K562 (cell line): ENCODE measurements at regions not wholly inside any gene's neighbourhood (a gene's known extent, or its start where the extent isn't known, plus 50 kb on each side); places are given as distances from the start of the nearest gene placed in this dataset.

Experiments used
- ATAC-seq: fragments of 200-7000 bp; cut with Tn5 transposase; 3 replicates; pipeline ENCODE4 v1.9.1; 2020; ENCODE audit warnings: moderate library complexity
- BruUV-seq: library from RNA; stranded (reverse); fragments of 400-500 nt; replicated peaks from 2 replicates; lab custom pipeline; 2021; lab: Mats Ljungman, UMichigan
- CTCF ChIA-PET: fragments of 300-600 bp; formaldehyde crosslinking; extraction: SDS; loops from one replicate; lab custom pipeline; 2021; ENCODE audit warnings: low intra/inter-chr PET ratio; lab: Yijun Ruan, JAX
- POLR2A ChIA-PET: fragments of 300-600, 350-650 bp; sonication (Branson Sonifier 250); formaldehyde crosslinking; extraction: SDS; loops from one replicate; lab custom pipeline; 2021; ENCODE audit warnings: antibody characterized with exemption, inconsistent platforms; lab: Yijun Ruan, JAX
- DNase-seq, 4 experiments: peaks; one replicate each; pipeline versions ENCODE4 v3.0.0 to v3.0.0-alpha.2; 2011 to 2018; ENCODE audit warnings: low spot score in 3 of 4, mixed read lengths in 3 of 4; ENCODE audit errors: extremely low read depth in 1 of 4
- FAIRE-seq: peaks from 2 replicates; lab custom pipeline; 2011; peaks lifted over from hg19 to GRCh38; lab: Jason Lieb, UNC
- H2AFZ ChIP-seq: 2 replicates; pipeline ENCODE4 v1.6.0; 2011; ENCODE audit warnings: low read depth, low read length, control low read depth, inconsistent platforms
- H3K27ac ChIP-seq: fragments of 200-600 bp; 3 replicates; pipeline ENCODE4 v1.8.0; 2011; ENCODE audit warnings: low read depth, mild to moderate bottlenecking, control low read depth, inconsistent platforms, low read length, moderate library complexity, mixed read lengths; ENCODE audit errors: extremely low read depth
- H3K27me3 ChIP-seq, 2 experiments: fragments of 300-600 bp in 1 of 2; 2 replicates in 1 of 2; 3 replicates in 1 of 2; pipeline versions ENCODE4 v1.6.0 to v1.8.0; 2011; ENCODE audit warnings: inconsistent platforms in 2 of 2, low read length in 2 of 2, mild to moderate bottlenecking in 1 of 2, mixed read lengths in 1 of 2, moderate library complexity in 1 of 2; ENCODE audit not compliant: control insufficient read depth in 2 of 2, insufficient read depth in 2 of 2
- H3K36me3 ChIP-seq: fragments of 300-600 bp; 3 replicates; pipeline ENCODE4 v1.8.0; 2011; ENCODE audit warnings: mild to moderate bottlenecking, low read length, inconsistent platforms; ENCODE audit not compliant: control insufficient read depth, insufficient read depth
- H3K4me1 ChIP-seq, 2 experiments: fragments of 200-600 bp in 1 of 2; replicated peaks in 1 of 2; 2 replicates in 1 of 2; 3 replicates in 1 of 2; pipeline versions ENCODE4 v1.5.1 to v1.8.0; 2011; ENCODE audit warnings: inconsistent platforms in 2 of 2, low read length in 2 of 2, mild to moderate bottlenecking in 1 of 2, mixed read lengths in 1 of 2, moderate library complexity in 1 of 2; ENCODE audit not compliant: control insufficient read depth in 2 of 2, insufficient read depth in 2 of 2
- H3K4me2 ChIP-seq: 2 replicates; pipeline ENCODE4 v1.6.1; 2011; ENCODE audit warnings: low read length, control low read depth, inconsistent platforms, mixed read lengths; ENCODE audit not compliant: insufficient read depth
- H3K4me3 ChIP-seq: fragments of 200-600 bp; sonication (generic), shearing (Covaris generic); 2 replicates; pipeline ENCODE4 v1.5.1; 2016; ENCODE audit warnings: control low read depth, inconsistent platforms
- H3K79me2 ChIP-seq: fragments of 200-600 bp; 3 replicates; pipeline ENCODE4 v1.8.0; 2011; ENCODE audit warnings: low read length, inconsistent platforms; ENCODE audit not compliant: control insufficient read depth, insufficient read depth
- H3K9ac ChIP-seq, 2 experiments: 2 replicates each; pipeline versions ENCODE4 v1.6.0 to v1.6.1; 2011; ENCODE audit warnings: low read depth in 2 of 2, low read length in 2 of 2, control low read depth in 1 of 2, inconsistent platforms in 1 of 2, mild to moderate bottlenecking in 1 of 2, mixed read lengths in 1 of 2; ENCODE audit not compliant: insufficient read depth in 1 of 2
- H3K9me1 ChIP-seq: one replicate; pipeline ENCODE4 v1.6.0; 2011; ENCODE audit warnings: inconsistent platforms, mild to moderate bottlenecking, low read length, moderate library complexity; ENCODE audit not compliant: control insufficient read depth, insufficient read depth
- H3K9me3 ChIP-seq: replicated peaks from 2 replicates; pipeline ENCODE4 v1.5.1; 2011; ENCODE audit warnings: low read depth, low read length, inconsistent platforms; ENCODE audit not compliant: control insufficient read depth, insufficient read depth
- H4K20me1 ChIP-seq: replicated peaks from 2 replicates; pipeline ENCODE4 v1.6.1; 2011; ENCODE audit warnings: low read length, inconsistent platforms, mixed read lengths; ENCODE audit not compliant: control insufficient read depth, insufficient read depth
- CTCF ChIP-seq, 3 experiments: IDR thresholded peaks in 2 of 3; conservative IDR thresholded peaks in 1 of 3; 2 replicates each; pipeline ENCODE4 v1.5.1; 2011 to 2012; ENCODE audit warnings: low read length in 3 of 3, mild to moderate bottlenecking in 3 of 3, control low read depth in 2 of 3, improper control_type of control experiment in 1 of 3, inconsistent platforms in 1 of 3, low read depth in 1 of 3, mixed read lengths in 1 of 3, moderate library complexity in 1 of 3; ENCODE audit not compliant: insufficient read depth in 2 of 3
- SRSF9 ChIP-seq: fragments of 200-400 bp; formaldehyde crosslinking; IDR thresholded peaks from 2 replicates; pipeline ENCODE4 v1.6.1; 2017; ENCODE audit warnings: low read depth, low read length, borderline replicate concordance
- WGBS: fragments of 100-300 bp; shearing (Covaris generic); methylation state at CpG from one replicate; pipeline ENCODE4 v1.1.6; 2016; ENCODE audit warnings: low coverage, mixed read lengths; ENCODE audit not compliant: insufficient coverage; ENCODE audit errors: missing lambda C conversion rate; 5-methylcytosine and 5-hydroxymethylcytosine counted together
- in situ Hi-C: fragments of 300-500 bp; cut with MboI; formaldehyde crosslinking; loops from 4 replicates; pipeline ENCODE4 v1.15.0; 2018; ENCODE audit warnings: inconsistent platforms, mixed read lengths
- intact Hi-C: fragments of 100-400 bp; cut with micrococcal nuclease; formaldehyde crosslinking; loops from 2 replicates; pipeline ENCODE4 v1.14.2; 2022

DNA sequence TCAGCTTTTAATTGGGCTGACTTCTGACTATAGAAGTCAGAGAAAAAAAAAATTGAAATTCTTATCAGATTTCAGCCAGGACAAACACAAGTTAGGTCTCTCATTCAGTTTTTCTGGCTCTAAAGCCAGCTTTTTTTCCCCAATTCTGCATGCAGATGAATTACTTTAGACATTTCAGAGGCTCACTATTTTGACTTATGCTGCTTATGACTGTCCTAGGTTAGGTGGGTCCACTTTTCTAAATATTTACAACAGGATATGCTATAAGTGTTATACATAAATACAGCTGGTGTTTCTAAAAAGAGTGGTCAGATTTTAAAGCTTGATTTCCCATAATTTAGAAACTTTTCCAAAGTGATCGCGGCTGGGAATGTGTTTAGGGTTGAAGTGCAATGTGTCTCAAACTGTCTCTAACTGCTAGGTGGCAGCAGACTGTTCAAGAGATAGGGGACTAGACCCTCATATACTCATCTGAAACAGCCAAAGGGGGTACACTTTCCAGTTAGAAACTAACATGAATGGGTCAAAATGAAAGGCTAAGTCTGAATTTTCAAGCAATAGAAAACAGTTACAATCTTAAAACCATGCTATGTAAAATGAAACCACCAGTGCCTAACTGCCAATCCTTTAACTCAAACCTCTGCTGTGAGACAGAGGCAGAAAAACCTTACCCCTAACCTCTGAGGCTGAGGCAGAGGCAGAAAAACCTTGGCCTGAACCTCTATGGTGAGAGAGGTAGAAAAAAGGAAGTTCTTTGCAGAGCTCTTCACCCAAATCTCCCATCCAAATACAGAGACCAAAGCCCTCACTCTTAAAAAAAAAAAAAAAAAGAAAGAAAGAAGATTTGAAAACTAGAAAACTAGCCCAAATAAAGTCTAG, 596.0 kb downstream of the NTRK3 start:
- 37% methylated on average over 2 of the region's 2 CpGs for WGBS
- ChIA-PET CTCF (no interaction called here), POLR2A (interaction anchor here (0.5 to 0.6 kb wide), 2 partner anchors 51 to 536 kb away, joined by 3 to 4 read pairs; no protein-coding TSS in a partner anchor)
- Histone ChIP-seq H2AFZ (no peak overlapping the region), H3K9me1 (no peaks in the 10 kb centered on the region), H3K79me2 (no peaks in the 10 kb centered on the region; the same call in 2 of the 3 replicates), H3K4me3 (no peak overlapping the region), H3K27ac (no peak overlapping the region), H4K20me1 (no peaks in the 10 kb centered on the region), H3K9ac (no peak overlapping the region), H3K9me3 (no peaks in the 10 kb centered on the region), H3K27me3 (no peaks in the 10 kb centered on the region), H3K4me2 (no peak overlapping the region), H3K36me3 (peaks cover 11% of the 10 kb centered on the region; the same call in 1 of the 3 replicates), H3K4me1 (peaks cover 0 to 8% of the 10 kb centered on the region in 2 experiments; a peak in 2 of 5 replicates)
- DNase-seq, result no peak
- in situ Hi-C loops, result no loop called here
- ATAC-seq, result peak; percentile 73
- TF ChIP-seq CTCF (IDR thresholded peaks at IDR 0.05 in 2 of 3, conservative IDR thresholded peaks at IDR 0.05 in 1 of 3; ENCODE audit: insufficient read depth in 2 of 3, low read depth in 1 of 3, low read length in 3 of 3), result peak in 2 of 3 experiments; percentile 24 to 28; a peak in 1 of 6 replicates
- TF ChIP-seq SRSF9, result no peak
- intact Hi-C loops, result no loop called here
- peak; percentile 23 for FAIRE-seq
- BruUV-seq, result no TSS peak
